RWPE2 (cell line): ENCODE measurements at regions not wholly inside any gene's neighbourhood (a gene's known extent, or its start where the extent isn't known, plus 50 kb on each side); places are given as distances from the start of the nearest gene placed in this dataset.

Experiments
- ATAC-seq: fragments of 200-7000 bp; cut with Tn5 transposase; 3 replicates; pipeline ENCODE4 v1.9.1; 2021; ENCODE audit warnings: low read depth
- DNase-seq: peaks from one replicate; pipeline ENCODE4 v3.0.0-alpha.2; 2020; ENCODE audit warnings: low spot score
- H3K27ac ChIP-seq: fragments of 450-650 bp; 2 replicates; pipeline ENCODE4 v1.5.1; 2017; ENCODE audit warnings: mild to moderate bottlenecking; ENCODE audit not compliant: poor library complexity, severe bottlenecking
- H3K27me3 ChIP-seq: fragments of 250-450 bp; sonication (Bioruptor Pico); 2 replicates; pipeline ENCODE4 v1.5.1; 2021; ENCODE audit warnings: mild to moderate bottlenecking, moderate library complexity; ENCODE audit not compliant: insufficient read depth, poor library complexity, severe bottlenecking
- H3K36me3 ChIP-seq: fragments of 250-450 bp; sonication (Bioruptor Pico); 2 replicates; pipeline ENCODE4 v1.5.1; 2020; ENCODE audit warnings: low read depth, mild to moderate bottlenecking, moderate library complexity
- H3K4me1 ChIP-seq: fragments of 250-450 bp; sonication (Bioruptor Pico); 2 replicates; pipeline ENCODE4 v1.5.1; 2021; ENCODE audit warnings: mild to moderate bottlenecking, moderate library complexity; ENCODE audit not compliant: insufficient read depth, poor library complexity, severe bottlenecking
- H3K4me3 ChIP-seq: fragments of 250-450 bp; sonication (Bioruptor Pico); 2 replicates; pipeline ENCODE4 v1.5.1; 2021; ENCODE audit warnings: mild to moderate bottlenecking, moderate library complexity; ENCODE audit not compliant: severe bottlenecking
- H3K9me3 ChIP-seq: fragments of 250-450 bp; sonication (Bioruptor Pico); 2 replicates; pipeline ENCODE4 v1.5.1; 2021; ENCODE audit warnings: mild to moderate bottlenecking, moderate library complexity; ENCODE audit not compliant: severe bottlenecking
- TF ChIP-seq, protein P1 (sequence below): fragments of 450-650 bp; IDR thresholded peaks from one replicate; pipeline ENCODE4 v1.5.1; 2017; ENCODE audit warnings: mild to moderate bottlenecking, moderate library complexity; ENCODE audit not compliant: poor library complexity, severe bottlenecking

- Histone ChIP-seq H3K36me3 (no peaks in the 10 kb centered on the region), H3K4me1 (no peaks in the 10 kb centered on the region), H3K27me3 (no peaks in the 10 kb centered on the region), H3K4me3 (no peak overlapping the region), H3K27ac (no peak overlapping the region), H3K9me3 (no peaks in the 10 kb centered on the region)
- TF ChIP-seq, protein P1, sequence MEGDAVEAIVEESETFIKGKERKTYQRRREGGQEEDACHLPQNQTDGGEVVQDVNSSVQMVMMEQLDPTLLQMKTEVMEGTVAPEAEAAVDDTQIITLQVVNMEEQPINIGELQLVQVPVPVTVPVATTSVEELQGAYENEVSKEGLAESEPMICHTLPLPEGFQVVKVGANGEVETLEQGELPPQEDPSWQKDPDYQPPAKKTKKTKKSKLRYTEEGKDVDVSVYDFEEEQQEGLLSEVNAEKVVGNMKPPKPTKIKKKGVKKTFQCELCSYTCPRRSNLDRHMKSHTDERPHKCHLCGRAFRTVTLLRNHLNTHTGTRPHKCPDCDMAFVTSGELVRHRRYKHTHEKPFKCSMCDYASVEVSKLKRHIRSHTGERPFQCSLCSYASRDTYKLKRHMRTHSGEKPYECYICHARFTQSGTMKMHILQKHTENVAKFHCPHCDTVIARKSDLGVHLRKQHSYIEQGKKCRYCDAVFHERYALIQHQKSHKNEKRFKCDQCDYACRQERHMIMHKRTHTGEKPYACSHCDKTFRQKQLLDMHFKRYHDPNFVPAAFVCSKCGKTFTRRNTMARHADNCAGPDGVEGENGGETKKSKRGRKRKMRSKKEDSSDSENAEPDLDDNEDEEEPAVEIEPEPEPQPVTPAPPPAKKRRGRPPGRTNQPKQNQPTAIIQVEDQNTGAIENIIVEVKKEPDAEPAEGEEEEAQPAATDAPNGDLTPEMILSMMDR: no peak
- no peak for DNase-seq
- ATAC-seq: no peak
These were observed 50.8 kb upstream of the KCNJ6 start for GRCh38 chr21:37967036-37967435.

GRCh38 chr21:37968744-37969143 is 52.5 kb upstream of the KCNJ6 start:
- no peak for DNase-seq
- no peaks in the 10 kb centered on the region for H3K27me3 ChIP-seq
- TF ChIP-seq, protein P1: no peak
- no peak overlapping the region for H3K27ac ChIP-seq
- no peak for ATAC-seq
- no peaks in the 10 kb centered on the region for H3K9me3 ChIP-seq
- peaks cover 2% of the 10 kb centered on the region for H3K4me1 ChIP-seq
- no peak overlapping the region for H3K4me3 ChIP-seq
- H3K36me3 ChIP-seq: no peaks in the 10 kb centered on the region

DNA sequence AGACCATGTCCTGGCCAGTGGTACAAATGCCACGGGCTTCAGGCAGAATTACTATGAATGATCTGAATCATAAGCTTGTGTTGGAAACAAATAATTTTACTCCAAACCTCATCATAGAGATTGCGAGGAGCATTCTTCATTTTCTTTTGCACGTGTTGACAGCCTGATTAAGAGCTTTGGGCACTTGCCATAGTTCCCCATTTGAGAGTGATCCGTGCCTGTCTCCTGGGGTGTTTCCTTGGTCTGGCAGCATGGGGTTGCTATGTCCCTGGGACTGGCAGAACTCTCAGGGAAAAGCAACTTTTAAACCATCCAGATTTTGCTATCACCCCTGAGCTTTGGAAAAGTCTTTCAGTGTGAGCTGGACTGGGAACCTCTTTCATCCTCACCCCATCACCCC is 54.3 kb upstream of the KCNJ6 start:
- Histone ChIP-seq H3K27ac (no peak overlapping the region), H3K4me3 (no peak overlapping the region), H3K36me3 (no peaks in the 10 kb centered on the region), H3K4me1 (peaks cover 10% of the 10 kb centered on the region), H3K9me3 (no peaks in the 10 kb centered on the region), H3K27me3 (no peaks in the 10 kb centered on the region)
- TF ChIP-seq, protein P1: no peak
- ATAC-seq: no peak
- DNase-seq: no peak

- H3K4me3 ChIP-seq: no peak overlapping the region
- DNase-seq (no peak), ATAC-seq (no peak)
- no peaks in the 10 kb centered on the region for H3K36me3 ChIP-seq
- no peak overlapping the region for H3K27ac ChIP-seq
- H3K27me3 ChIP-seq: no peaks in the 10 kb centered on the region
- TF ChIP-seq, protein P1: no peak
- no peaks in the 10 kb centered on the region for H3K9me3 ChIP-seq
- H3K4me1 ChIP-seq: peaks cover 10% of the 10 kb centered on the region
These were observed 55.2 kb upstream of the KCNJ6 start for GRCh38 chr21:37971390-37971950.

GRCh38 chr21:37974081-37974480 is 57.8 kb upstream of the KCNJ6 start:
- ATAC-seq (peak; percentile 96), DNase-seq (no peak)
- H3K36me3 ChIP-seq: no peaks in the 10 kb centered on the region
- TF ChIP-seq, protein P1: no peak
- H3K9me3 ChIP-seq: no peaks in the 10 kb centered on the region
- no peaks in the 10 kb centered on the region for H3K27me3 ChIP-seq
- H3K4me1 ChIP-seq: peaks cover 10% of the 10 kb centered on the region
- no peak overlapping the region for H3K27ac ChIP-seq
- no peak overlapping the region for H3K4me3 ChIP-seq
